Stimulated activated CD4-positive, alpha-beta T cell treated with anti-CD3 and anti-CD28 coated beads, Interleukin-4, amount 100 ng/mL, for 1 hour (primary cell): ENCODE measurements at regions not wholly inside any gene's neighbourhood (a gene's known extent, or its start where the extent isn't known, plus 50 kb on each side); places are given as distances from the start of the nearest gene placed in this dataset.

Source experiments
- DNase-seq: peaks from one replicate; pipeline ENCODE4 v3.0.0-alpha.2; 2020

GRCh38 chr14:31944256-31945073, 132.6 kb upstream of the ARHGAP5 start:
- no peak for DNase-seq

DNA sequence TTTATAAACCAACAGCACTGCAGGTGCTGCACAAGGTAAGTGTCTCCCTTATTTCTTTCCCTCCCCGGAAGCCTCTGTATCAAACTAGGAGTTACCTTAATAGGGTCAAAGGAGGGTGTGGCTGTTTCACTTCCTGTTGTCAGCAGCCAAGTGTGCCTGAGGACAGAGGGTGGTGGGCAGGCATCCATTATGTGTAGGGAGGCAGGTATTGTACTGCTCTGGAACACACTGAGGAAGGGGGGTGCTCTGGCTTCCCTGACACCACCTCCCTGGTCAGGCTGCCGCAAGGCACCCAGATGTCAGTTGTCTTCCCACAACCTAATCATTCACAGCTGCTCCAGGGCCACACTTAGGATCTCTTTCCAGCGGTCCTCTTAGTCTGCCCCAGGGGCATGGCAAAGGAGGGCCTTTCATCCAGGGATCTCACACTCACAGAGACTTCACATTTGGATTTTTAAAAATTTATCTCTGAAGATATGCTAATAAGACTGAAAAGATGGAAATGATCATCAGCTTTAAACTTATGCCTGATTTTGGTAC, 132.0 kb upstream of the ARHGAP5 start:
- no peak for DNase-seq

DNA sequence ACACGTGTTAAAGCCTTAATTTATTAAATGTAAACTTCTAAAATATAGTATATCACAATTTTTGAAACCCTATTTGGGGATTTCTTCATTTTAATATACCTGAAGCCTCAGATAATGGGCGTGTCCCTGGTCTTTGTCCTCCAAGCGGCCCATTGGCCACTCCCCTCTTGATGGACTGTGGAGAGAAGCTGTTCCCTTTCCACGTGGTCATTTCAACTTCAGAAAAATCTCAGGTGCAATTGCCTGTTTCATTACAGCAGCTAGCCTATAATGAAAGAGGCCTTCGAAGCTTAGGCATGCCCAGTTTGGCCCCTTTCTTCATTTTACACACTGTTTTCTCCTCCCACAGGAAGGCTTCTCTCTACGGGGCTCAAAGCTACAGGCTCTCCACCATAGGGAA, 131.4 kb upstream of the ARHGAP5 start:
- DNase-seq = no peak

- no peak for DNase-seq
These were observed 130.0 kb upstream of the ARHGAP5 start for GRCh38 chr14:31947076-31947475.

DNA sequence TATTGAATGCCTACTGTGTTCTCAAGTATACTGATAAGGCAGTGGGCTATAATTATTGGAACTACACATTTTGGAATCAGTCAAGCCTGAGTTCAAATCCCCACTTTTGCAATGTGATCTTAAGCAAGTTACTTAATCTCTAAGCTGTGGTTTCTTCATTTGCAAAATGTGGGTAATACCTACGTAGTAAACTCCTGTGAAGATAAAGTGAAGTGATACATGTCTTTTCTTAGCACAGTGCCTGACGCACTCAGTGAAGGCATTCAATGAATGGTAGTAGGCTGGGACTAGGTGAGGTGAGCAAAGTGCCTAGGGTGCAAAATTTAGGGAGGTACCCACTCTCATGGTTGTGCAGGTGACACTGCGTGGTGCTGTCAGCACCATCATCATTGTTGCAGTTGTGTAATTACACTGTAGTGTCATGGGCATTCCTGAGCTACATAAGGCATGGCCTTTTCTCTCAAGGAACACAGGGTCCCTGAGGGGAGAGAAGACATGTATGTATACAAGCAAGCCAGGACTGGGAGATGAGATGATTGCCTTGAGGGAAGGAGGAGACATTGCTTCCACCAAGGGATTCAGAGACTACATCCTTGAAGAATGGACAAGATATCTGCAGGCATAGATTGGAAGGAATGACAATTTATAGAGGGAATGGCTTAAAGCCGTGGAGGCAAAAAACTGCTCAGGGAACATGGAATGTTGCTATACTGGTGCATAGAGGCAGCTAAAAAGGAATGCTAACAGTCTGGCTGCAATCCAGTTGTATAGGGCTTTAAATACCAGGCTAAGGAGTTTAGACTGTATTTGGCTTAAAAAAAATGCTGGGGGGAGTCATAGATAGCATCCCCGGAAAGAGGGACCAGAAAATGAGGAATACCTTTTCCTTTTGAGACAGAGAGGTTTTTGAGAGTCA, 129.2 kb upstream of the ARHGAP5 start:
- no peak for DNase-seq

DNA sequence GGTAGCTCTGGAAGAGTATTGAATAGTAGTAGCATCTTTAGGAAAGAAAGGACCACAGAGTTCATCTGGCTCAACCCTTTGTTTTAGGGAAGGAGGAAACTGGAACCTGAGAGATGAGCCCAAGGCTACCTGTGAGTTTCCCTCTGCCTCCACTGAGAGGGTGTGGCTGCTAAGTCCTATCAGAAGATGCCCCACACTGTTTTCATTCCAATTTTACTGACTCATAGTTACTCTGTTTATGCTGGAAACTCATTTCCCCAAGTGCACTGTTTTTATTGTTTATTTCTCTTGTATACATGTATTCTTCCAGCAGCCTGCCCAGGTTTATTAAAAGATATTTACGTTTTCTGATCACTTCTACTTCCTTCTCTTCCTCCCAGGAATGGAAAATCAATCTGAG, 127.4 kb upstream of the ARHGAP5 start:
- DNase-seq = no peak

- no peak for DNase-seq
These were observed 126.8 kb upstream of the ARHGAP5 start for GRCh38 chr14:31950331-31950730.

DNA sequence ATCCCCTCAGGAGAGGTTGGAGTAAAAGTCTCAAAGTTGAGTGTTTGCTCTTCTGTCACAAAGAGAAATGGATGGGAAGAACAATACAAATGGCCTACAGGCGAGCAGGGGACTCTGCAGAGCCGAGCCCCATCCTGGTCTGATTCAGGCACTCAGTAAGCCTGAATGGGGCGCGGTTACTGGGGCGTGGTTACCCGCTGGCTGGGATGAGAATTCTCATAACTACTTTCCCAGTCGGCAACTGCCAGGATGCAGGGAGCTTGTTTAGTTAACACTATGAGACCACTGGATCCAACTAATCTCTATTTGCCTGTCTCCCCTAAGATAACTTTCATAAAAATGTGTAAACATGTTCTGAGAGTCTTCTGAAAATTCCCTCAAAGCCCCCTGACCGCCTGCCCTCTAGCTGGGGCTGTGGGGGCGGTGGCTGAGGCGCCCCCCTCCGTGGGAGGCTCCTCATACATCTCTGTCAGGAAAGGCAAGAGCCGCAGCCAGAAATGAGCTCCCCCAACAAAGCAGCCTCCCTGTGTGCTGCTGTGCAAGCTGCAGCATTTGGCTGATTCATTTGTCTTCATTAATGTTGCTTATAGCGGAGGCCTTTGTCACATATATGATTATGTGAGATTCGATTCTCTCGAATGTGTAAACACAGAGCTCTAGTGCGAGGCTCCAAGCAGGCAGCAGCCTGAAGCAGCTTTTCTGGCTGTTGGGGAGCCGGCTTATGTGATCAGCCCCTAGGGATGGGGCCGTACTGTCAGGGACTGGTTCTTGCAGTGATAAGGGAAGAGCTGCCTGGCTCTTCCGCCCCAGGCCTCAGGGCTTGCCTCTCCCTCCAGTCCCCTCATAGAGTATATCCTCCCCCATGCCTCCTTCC, 126.1 kb upstream of the ARHGAP5 start:
- no peak for DNase-seq

DNA sequence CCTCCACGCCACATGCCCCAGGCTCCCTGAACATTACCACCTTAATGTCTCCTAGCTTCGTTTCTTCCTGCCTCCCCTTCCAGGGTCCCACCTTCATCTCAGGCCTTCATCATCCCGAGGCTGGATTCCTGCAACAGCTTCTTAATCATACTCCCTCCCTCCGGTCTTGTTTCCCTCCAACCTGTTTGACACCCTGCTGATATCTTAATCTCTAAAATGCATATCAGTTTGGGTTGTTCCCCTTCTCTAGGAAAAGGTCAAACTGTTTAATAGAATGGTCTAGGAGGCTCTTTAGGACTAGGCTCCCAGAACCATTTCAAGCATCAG, 125.5 kb upstream of the ARHGAP5 start:
- no peak for DNase-seq

DNA sequence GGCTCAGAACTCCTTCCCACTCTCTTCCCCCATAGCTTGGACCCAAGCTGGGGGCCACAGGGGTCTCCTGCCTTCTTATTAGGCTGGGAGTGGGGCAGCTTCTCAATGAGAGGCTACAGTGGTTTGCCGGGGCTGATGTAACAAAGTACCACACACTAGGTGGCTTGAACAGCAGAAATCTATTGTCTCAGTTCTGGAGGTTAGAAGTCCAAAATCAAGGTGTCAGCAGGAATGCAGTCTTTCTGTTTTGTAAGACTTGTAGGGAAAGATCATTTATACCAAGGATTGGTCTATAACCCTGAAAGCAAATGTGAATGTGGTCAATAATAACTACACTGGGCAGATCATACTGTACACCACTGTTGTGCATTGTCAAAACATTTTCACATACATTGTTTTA, 124.5 kb upstream of the ARHGAP5 start:
- no peak for DNase-seq

DNA sequence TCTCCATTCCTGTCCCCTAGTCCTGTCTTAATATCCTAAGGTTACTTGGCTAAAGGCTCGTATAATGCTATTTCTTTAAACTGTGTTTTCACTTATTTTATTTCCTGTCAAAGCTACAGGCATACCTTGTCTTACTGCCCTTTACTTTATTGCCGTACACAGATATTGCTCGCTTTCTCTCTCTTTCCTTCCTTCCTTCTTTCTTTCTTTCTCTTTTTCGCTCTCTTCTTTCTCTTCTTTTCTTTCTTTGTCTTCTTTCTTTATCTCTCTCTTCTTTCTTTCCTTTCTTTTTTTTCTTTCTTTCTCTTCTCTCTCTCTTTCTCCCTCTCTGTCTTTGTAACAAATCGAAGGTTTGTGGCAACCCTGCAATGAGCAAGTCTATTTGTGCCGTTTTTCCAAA, 123.9 kb upstream of the ARHGAP5 start:
- DNase-seq = no peak

GRCh38 chr14:31954991-31955390, 122.1 kb upstream of the ARHGAP5 start:
- DNase-seq = no peak

GRCh38 chr14:31955936-31956579, 121.0 kb upstream of the ARHGAP5 start:
- DNase-seq = no peak

DNA sequence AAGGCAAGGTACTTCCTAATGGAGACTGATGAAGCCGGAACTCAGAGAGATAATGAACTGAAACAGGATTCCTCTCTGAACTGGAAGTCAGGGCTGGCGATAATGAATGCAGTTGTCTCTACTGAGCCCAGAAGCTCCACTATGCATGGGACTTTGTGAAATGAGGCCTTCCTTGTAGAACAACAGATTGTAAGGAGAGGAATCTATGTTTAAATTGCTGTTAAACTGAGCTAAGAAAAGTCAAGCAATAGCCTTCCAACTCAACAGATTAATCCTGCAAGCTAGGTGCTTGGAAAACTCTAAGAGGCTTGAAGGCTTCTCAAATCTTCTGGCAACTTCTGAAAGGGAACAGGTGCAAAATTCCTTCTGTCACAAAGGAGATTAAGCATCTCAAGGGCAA, 119.5 kb upstream of the ARHGAP5 start:
- DNase-seq = no peak

- DNase-seq = no peak
These were observed 117.1 kb upstream of the ARHGAP5 start for GRCh38 chr14:31960039-31960438.

DNA sequence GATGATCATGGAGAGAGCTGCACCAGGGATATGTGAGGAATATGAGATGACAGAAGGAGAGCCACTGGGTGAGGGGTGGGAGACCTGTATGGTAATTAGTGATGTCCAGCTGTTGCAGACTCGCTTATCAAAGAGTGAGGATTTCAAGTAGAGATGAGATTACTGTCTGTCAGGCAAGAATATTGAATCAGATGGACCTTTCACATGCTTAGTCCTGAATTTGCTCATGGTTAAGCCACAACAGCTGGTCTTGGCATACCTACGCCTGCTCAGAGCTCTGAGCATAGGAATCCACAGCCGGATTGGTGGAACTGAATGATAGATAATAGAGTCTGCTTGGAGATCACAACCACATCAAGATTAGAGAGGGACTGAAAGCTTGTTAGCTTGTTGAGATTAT, 115.2 kb upstream of the ARHGAP5 start:
- no peak for DNase-seq

DNA sequence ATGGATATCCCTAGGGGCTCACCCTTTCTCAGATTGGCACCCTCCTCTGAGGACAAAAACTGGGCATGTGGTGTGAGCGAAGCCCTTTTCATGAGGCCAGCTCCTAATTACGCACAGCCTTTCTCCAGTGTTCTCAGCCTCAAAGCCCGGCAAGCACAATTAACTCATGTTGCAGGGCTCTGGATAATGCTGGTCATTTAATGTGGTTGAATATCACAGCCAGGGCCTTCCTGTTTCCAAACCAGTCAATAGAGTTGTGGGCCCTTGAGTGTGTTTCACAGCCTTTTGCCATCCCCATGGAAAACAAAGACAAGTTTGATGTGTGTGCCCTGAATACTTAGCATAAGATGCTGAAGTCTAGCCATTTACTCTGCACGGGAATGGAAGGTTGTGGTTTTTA, 114.2 kb upstream of the ARHGAP5 start:
- no peak for DNase-seq

GRCh38 chr14:31963587-31963986, 113.5 kb upstream of the ARHGAP5 start:
- no peak for DNase-seq

DNA sequence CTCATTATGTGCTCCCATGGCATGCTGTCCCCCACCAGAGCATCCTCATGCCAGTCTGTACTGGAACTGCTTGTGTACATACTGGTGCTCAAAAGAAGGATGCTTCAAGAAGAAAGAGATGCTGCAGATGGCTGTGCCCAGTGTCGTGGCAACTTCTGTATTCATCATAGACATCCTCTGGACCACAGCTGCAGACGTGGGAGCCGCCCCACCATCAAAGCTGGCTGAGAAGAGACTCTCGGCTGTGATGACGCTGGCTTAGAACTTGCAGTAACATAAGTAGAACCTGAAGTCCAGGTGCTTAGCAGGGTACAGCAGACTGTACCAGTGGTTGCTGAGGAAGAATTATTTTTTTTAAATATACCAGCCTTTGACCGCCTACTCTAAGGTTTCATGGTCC, 112.6 kb upstream of the ARHGAP5 start:
- DNase-seq = no peak

GRCh38 chr14:31965071-31965734, 111.9 kb upstream of the ARHGAP5 start:
- DNase-seq = no peak

- no peak for DNase-seq
These were observed 111.1 kb upstream of the ARHGAP5 start for GRCh38 chr14:31965735-31966598.
